GM21529 (cell line): ENCODE measurements at regions not wholly inside any gene's neighbourhood (a gene's known extent, or its start where the extent isn't known, plus 50 kb on each side); places are given as distances from the start of the nearest gene placed in this dataset.

Source experiments
- ATAC-seq: cut with Tn5 transposase; IDR thresholded peaks from one replicate; pipeline ENCODE4 v1.9.1; 2021; ENCODE audit not compliant: unreplicated experiment

DNA sequence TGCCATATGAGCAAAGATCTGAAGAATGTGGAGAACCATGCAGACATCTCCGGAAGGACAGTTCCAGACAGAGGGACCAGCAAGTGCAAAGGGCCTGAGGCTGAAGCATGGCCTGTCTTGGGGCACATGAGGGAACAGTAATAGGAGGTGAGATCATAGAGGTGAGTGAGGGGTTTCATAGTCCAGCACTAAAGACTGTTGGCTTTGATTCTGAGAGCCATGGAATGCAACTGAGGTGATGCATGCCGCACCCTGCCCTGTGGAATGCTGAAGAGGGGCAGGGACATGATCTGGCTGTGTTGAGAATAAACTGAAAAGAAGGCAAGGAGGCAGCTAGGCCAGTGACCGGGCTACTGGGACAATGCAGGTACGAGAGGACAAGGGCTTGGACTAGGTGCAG lies 253.1 kb upstream of the KLF14 start:
- ATAC-seq: no peak

DNA sequence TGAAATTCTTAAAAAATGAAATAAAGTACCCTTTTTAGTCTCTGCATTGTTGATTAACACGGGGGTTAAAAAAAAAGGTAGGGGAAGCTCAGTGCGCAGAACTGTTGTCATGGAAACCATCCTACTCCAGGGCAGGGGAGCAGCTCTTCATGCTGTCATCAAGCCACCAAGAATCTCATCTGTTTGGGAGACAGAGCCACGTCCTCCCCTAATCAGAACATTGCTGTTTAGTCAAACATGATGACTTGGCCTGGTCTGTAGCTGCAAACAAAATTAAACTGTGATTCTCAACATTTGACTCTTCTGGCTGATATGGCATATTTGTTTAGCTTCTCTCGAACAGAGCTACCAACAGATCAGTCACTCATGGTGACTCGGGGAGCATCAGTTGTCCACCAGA lies 254.4 kb upstream of the KLF14 start:
- ATAC-seq: no peak

- ATAC-seq: no peak
These were observed 255.2 kb upstream of the KLF14 start for GRCh38 chr7:130989101-130989795.

GRCh38 chr7:130990178-130990832 lies 256.3 kb upstream of the KLF14 start:
- no peak for ATAC-seq

DNA sequence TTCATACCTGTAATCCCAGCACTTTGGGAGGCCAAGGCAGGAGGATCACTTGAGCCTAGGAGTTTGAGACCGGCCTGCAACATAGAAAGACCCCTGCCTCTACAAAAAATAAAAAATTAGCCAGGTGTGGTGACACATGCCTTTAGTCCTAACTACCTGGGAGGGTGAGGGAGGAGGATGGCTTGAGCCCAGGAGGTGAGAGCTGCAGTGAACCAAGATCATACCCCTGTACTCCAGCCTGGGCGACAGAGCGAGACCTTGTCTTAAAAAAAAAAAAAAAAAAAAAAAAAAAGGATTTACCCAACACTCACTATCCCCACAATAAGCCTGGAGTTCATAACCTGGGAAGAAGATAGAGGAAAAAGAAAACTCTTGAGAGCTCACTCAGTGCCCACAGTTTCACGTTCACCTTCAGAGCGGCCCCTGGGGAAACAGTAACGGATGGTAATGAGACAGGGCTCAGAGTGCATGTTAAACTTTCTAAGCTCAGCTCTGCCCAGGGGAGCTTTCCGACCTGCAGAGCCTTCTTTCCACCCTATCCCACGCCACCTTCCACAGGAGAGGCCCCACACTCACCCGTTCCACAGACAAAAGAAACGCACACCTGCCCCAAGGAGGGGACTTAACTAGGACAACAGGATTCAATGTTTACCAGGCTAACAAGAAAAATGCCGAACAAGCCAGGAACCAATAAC lies 259.8 kb upstream of the KLF14 start:
- no peak for ATAC-seq

DNA sequence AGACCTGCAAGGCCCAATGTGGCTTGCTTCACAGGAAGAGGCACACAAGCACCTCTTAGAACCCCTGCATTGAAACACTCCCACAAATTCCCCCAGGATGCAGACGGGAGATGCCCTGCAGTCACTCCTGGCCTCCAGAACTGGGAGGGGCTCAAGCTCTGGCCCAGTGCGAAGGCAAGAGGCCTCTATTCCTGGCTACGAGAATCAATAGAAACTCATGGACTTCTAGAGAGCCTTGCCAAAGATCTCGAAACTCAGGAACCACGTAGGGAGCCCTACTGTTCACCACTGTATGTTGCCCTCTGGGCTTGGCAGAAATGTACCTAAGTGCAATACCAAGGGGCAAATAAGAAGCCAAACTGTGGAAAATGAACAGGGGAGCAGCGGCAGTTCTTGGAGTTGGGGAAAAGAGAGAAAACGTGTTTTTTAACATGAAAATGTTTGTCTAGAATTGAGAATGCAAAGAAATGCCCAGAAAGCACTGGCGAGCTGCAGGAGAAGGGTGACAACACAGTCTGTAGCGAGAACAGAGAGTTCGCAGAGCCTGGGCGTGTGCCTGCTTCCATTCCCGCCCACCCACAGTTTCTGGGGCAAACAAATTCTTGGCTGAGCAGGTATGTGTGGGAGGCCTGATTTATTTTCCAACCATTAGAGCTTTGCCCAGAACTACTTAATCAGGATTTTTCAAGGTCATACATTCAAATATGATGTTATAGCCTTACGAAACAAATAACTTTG lies 260.5 kb upstream of the KLF14 start:
- ATAC-seq: no peak

- no peak for ATAC-seq
These were observed 261.5 kb upstream of the KLF14 start for GRCh38 chr7:130995252-130996081.

DNA sequence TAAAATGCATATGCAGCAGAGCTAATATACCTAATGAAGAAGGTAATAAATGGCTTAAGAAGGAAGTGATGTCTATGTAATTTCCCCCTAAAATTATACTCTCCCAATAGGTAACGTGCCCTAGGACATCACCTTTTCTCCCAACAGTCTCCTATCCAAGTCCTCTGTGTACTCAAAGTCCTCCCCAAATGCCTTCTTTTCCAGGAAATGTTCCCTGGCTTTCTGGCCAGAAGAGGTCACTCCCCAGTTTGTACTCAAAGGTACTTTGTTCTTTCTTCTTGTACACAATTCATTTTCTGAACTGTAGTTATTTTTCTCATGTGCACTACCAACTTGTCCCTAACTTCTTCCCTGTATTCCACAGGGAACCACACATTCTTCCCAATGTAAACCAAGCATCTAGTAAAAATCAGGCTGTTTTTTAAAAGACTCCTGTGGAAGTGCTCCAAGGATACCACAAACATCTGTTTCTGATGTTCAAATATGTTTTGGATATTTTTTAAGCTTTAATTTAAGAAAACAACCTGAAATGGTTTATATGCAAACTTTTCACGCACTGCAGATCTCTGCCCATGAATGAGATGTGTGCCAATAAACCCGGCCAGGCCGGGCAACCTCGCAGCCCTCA lies 262.3 kb upstream of the KLF14 start:
- no peak for ATAC-seq

DNA sequence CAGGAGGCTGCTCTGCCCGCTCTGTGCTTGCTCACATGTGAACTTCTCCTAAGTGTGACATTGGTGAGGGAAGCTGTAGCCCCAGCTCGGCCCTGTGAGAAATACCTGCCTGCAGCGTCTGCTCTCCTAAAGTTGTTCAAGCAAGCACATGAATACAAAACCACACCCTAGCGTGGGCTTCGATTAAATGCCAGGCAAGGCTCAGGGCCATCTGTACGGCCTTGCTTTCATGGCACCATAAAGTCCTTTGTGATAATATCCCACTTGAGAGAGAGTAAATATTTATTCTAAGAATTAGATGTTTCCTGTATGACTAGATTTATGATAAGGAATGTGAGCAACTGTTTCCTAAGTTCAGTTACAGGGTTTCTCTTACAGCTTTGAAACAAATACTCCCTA lies 262.8 kb upstream of the KLF14 start:
- no peak for ATAC-seq

DNA sequence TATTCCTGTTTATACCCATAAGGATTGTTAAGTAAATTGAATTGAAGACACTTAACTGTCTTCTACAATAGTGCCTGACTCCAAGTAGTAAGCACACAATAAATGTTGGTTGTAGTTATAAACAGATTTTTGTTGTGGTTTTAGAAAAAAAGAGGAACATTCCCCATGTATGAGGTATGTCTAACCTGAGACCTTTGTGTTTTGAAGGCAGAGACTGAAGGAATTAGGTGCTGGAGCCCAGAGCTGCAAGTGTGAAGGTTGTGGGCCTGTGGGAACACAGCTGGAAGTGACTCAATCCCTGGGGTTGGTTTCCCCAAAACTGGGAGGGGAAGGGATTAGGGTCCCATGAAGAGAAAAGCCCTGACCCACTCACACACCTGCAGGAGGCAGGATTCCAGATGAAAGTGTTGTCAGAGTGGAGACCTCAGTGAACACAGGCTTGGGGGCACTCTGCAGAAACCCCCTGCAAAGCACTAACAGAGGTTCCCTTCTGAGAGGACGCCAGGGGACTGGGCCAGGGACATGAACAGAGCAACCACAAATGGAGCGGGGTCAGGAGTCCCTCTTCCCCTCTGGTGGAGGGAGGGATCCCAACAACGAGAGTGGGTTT lies 265.1 kb upstream of the KLF14 start:
- no peak for ATAC-seq

GRCh38 chr7:130999926-131000325 lies 265.9 kb upstream of the KLF14 start:
- no peak for ATAC-seq

DNA sequence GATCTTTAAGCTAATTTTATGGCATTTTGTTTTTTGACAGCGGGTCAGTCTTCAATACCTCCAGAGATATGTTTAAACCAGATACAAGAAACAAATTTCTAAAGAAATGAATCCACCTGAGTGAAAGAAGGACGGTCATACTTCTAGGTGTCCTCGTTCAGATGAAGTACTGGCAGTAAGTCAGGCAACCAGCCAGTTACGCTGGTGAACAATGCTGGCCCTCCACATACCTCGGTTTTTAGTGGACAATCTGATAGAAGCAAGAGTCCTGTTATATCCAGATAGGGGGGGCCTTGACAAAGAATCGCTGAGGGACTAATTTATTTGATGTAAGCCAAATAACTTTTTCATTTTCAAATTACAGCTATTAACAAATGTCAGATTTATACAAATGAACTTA lies 266.4 kb upstream of the KLF14 start:
- ATAC-seq: no peak

GRCh38 chr7:131000873-131001272 lies 266.9 kb upstream of the KLF14 start:
- ATAC-seq: no peak

GRCh38 chr7:131002600-131002999 lies 268.6 kb upstream of the KLF14 start:
- no peak for ATAC-seq

DNA sequence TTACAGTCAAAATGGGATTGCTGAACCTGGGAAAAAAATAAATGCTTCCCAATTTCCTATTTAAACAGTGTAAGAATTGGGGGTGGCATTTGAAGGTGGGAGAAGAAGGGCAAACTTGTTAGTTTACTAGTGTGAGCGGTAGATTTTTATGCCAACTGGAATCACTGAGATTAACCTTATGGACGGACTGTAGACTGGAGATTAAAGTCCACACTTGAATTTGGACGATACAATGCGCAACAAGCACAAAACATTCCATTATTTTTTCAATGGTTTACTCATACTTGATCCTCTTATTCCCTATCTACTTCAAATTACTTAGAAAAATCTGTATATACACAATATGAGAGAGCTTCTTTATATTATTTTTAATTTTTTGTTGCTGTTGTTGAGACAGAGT lies 269.6 kb upstream of the KLF14 start:
- no peak for ATAC-seq

DNA sequence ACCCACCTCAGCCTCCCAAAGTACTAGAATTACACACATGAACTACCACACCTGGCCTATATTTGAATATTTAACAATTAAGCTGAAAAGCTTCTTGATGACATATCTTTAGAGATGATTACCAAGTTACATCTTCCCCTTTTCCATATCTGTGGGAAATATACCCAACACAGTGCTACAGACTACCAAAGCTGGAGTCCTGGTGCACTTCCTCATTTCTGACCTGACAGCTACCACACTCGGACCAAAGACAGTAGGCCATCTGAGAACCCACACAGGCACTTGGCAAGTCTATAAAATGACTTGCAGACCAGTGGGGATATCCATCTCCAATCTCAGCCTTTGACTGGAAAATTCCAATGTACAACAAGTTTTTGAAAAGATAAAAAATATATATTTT lies 270.4 kb upstream of the KLF14 start:
- no peak for ATAC-seq

- peak; percentile 42 for ATAC-seq
These were observed 273.7 kb upstream of the KLF14 start for GRCh38 chr7:131007439-131008330.

DNA sequence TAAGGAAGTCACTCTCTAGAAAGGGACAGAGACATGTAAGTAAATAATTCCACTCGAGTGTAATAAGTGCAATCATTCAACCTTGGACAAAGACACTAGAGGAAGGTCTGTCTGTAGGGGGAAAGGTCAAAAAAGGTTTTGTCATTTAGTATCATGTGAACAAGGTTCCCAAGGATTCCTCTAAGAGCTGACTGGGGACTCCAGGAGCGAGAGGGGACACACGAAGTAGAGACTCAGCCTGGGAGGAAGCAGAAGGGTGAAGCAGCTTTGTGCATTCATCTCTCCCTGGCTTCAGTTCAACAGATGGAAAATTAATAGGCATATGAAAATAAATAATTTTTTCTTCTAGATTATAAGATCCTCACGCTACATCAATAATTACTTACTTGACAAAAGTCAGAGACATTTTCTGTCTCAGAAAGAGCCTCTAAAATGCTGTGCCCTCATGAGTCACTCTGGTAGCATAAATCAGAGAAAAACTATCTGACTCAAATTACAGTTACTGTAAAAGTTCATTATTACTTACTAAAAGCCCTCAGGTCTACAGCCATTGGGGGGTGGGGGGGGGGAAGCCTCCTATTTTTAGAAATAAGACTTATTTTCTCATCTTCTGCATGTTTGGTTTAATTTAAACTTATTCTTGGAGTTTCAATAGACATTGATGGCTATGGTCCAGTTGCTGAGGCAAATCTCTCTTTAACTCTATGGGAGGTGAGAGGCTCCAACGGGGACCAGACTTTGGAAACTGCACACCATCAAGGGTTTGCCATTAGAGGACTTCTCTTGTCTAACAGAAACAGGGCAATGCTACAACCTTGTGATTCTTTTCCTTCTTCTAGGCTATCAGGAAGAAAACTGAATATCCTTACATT lies 275.1 kb upstream of the KLF14 start:
- ATAC-seq: no peak
